ENCODE measurements at regions not wholly inside any gene's neighbourhood (a gene's known extent, or its start where the extent isn't known, plus 50 kb on each side); places are given as distances from the start of the nearest gene placed in this dataset.
"Not testable (repeated sequence)": the region's sequence is repeated elsewhere in the genome, so short reads cannot be mapped to it uniquely, and the experiment has no call there.

DNA sequence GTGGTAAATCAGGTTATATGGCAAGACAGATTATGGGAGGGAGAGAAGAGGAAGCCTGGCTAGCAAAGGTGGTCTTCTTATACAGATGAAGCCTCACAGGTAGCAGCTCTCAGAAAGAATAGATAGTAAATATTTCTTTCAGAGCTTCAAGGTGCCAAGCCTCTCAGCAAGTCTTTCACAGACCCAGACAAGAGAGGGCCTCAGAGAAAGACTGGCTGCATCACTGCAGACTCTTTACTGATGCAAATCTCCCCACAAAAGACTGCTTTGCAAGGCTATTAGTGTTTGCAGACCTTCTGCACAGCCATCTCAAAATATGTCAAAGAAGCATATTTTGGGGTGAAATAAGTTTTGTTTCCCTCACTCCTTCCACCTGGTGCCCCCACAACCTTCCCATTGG is 372.4 kb upstream of the RND3 start:
- no peak for DNase-seq

GRCh38 chr2:150859162-150859561 is 371.7 kb upstream of the RND3 start:
- no peak for DNase-seq

DNA sequence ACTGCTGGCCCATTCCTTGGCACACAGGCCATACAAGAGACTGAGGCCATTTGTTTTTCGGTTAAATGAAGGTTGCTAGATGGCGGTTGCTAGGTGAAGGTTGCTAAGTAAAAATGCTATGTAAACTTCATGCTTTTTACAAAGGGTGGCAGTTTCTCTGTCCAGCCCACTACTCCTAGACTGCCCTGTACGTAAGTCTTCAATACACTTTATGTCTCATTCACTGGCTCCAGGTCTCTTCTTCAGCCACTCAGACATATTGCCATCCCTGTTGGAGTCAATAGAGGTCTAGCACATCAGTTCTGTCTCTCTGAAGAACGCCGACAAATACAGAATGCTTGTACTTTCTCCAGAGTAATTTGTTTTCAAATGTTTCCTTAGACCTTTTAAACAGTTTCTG is 370.9 kb upstream of the RND3 start:
- DNase-seq: no peak

DNA sequence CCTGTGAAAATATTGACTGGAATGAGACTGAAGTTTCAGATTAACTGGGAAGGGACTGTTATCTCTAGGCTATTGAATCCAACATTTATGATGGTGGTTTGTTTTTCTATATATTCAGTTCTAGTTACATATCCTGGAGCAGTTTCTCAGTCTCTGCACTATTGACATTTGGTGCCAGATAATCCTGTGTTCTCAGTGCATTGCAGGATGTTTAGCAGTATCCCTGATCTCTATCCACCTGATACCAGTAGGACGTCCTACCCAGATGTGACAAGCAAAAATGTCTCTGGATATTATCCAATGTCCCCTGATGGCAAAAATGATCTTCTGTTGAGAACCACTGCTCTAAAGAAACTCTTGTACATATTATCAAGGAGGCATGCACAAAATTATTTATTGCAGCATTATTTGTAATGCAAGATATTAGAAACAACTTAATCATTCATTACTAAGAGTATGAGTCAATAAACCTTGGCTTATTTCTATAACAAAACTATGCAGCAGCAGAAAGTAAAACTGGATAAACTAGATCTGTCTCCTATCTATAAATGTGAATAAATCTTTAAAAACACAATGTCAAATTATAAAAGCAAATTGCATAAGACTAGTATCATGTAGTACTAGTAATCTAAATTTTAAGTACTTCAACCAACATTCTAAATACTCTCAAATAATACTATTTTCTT is 369.3 kb upstream of the RND3 start:
- no peak for DNase-seq

- no peak for DNase-seq
These were observed 365.8 kb upstream of the RND3 start for GRCh38 chr2:150853263-150853662.

- DNase-seq: no peak
These were observed 363.2 kb upstream of the RND3 start for GRCh38 chr2:150850641-150851040.

GRCh38 chr2:150847578-150847977 is 360.1 kb upstream of the RND3 start:
- no peak for DNase-seq

DNA sequence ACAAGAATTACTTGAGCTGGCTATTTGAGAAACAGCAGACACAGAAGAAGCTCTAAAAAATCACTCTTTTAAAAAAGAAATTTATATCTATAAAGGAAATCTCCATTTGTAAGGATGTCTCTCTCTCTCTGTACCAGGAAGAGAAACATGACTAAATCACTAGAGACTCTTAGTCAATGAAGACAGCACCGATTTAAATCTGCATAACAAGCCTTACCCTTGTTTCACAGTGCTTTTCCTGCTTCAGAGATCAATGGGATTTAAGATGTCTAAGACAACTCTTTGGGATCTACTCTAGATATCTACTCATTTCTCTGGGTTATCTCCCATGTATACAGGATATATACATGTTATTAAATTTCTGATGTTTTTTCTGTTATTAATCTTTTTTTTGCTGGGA is 359.2 kb upstream of the RND3 start:
- DNase-seq: no peak

DNA sequence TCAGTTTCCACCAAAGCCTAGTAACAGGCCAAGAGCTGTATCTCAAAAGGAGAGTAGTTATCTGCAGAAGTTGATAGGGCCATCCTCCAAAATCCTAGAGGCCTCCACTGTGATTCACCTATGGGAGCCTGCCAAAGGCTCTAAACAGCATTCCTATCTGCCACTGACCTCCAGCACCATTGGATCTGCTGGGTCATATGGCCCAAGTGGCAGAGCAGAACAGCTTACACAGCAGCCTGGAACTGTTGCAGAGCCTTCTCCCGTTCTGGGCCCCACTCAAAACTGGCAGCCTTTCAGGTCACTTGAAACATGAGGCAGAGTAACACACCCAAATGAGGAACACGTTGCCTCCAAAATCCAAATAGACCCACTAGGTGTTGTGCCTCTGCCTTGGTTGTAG is 345.2 kb upstream of the RND3 start:
- DNase-seq: no peak

DNA sequence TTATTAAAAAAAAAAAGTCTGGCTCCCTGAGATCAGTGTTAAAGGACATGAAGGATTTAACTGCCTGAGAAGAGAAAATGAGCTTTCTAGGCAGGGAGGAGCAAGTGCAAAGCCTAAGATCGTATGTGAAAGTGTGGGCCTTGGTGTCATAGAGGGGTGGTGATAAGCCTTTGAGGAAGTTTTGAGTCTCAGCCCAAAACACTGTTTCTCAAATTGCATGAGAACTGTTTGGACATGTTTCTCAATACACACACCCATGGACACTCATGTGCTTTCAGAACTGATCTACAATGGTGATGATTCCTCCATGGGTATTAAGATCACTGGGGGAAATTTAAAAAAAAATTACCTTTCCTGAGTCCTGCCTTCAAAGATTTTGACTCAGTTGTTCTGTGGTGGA is 336.7 kb upstream of the RND3 start:
- no peak for DNase-seq

DNA sequence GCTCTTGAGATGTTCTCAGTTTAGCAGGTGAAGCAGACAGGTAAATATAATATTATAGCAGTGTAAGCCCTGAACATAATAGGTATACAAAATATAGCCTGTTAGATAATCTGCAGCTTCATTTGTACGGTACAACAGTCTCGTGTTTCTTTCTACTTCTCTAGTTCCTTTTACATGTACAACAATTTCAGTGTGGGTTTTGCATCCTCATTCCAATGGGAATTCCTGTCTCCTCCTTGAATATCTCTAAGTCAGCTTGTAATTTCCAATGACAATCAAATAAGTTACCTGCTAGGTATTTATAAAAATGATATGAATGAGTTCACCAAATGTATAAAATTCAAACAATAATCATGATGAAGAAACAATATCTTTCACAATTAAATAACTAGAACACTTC is 330.0 kb upstream of the RND3 start:
- DNase-seq: no peak

GRCh38 chr2:150812664-150813367 is 325.3 kb upstream of the RND3 start:
- DNase-seq: no peak

DNA sequence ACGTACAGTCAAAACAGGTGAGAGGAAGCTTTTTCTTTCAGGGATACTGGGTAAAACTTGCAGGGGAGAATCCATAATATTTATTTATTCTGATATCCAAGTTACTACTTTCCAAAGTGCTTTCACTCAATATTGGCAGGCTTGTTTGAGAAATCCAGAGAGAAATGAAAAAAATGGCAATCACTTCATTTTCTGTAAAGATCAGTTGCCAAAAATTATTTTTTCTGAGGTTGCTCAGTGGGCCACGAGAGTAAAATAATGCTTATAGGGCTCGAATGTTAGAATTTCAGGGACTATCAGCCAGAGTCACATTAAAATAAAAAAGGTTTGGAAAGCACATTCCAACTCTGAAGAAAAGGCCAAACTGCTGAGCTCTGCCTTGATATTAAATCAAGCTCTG is 324.6 kb upstream of the RND3 start:
- DNase-seq: no peak

- DNase-seq: no peak
These were observed 323.9 kb upstream of the RND3 start for GRCh38 chr2:150811259-150811855.

DNA sequence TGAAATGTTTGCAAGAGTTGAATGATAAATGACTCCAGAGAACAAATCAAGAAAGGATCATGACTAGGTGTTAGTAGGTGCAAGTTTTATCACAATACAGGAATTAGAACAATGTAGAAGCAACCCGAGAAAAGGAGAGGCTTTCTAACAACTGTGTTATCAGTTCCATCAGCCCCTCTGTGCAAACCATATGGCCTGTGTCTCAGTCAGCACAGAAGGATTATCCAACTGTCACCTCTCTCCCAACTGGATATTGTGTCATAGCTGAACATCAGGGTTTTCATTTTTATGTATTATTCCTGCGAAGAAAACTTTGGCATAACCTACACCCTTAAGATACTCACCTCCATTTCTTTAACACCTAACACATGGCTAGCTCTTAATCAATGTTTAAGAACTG is 321.6 kb upstream of the RND3 start:
- no peak for DNase-seq

DNA sequence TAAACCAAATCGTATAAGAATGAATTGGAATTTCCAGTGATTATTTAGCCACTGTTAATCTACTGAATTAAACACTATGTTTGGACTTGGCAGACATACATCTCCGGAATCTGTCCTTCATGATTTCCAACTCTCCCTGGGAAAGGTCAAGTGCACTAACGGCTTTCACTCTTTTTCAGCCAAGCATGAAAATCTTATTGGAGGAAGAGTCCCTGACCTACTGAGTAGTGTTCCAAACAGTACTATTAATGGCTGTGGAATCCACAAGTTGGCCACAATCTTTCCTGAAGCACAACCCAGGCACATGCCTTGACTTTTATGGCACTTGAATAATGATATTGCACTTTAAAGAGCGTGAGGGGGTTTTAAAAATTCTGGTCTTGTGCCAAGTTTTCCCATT is 318.9 kb upstream of the RND3 start:
- no peak for DNase-seq

DNA sequence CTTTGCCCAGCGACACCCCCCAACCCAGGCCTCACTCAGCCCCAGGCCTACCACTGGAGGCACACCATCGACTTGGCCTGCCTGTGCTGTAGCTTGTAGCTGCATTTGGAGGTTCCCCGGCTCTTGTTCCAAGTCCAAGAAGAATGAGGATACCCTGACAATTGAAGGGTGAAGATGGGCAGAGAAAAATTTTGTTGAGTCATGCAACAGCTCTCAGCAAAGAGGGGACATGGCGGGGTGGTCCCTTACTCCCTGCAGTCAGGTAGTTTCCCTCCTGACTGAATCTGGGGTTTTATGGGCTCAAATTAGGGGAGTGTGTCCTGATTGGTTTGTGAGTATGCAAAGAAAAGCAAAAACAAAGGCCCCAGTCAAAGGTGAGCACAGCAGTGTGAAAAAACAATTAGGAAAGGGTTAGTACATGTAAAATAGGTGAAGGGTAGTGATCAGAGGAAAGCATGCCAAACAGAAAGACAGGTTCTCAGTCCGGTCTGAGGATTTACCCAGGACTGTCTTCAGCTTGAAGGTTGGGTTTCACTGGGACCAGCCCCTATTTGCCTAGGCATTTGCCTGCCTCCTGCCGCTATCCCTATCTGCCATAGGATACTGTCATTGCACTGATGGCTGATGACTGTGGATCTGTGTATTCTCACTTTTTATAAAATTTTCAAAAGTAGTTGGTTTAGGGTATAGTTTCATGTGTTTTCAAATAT is 316.4 kb upstream of the RND3 start:
- no peak for DNase-seq

- DNase-seq: no peak
These were observed 315.2 kb upstream of the RND3 start for GRCh38 chr2:150802635-150803034.

DNA sequence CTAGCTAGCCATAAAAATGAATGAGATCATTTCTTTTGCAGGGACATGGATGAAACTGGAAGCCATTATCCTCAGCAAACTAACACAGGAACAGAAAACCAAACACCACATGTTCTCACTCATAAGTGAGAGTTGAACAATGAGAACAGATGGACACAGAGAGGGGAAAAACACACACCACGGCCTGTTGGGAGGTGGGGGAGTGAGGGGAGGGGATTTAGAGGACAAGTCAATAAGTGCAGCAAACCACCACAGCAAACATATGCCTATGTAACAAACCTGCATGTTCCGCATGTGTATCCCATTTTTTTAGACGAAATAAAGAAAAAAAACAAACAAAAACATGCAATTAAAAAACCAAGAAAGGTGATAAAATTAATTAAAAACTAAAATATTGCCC is 308.8 kb upstream of the RND3 start:
- not testable (repeated sequence) for DNase-seq

GRCh38 chr2:150792780-150793300 is 305.4 kb upstream of the RND3 start:
- no peak for DNase-seq

DNA sequence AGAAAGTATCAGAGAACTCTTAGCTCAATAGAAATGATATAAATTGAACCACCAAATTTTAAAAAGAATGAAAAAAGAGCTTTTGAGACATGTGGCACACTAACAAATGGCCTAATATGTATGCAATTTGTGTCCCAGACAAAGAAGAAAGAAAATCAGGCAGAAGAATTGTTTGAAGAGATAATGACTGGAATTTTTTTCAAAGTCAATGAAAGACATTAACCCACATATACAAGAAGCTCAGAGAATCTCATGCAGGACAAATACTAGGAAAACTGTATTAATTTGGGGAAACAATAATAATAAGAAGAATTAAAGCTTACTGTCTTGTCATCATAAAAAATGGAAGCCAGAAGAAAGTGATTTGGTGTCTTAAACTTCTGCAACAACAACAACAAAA is 304.1 kb upstream of the RND3 start:
- DNase-seq: no peak

GRCh38 chr2:150789376-150789905 is 302.0 kb upstream of the RND3 start:
- DNase-seq: no peak

Measured in amygdala (tissue), 56 donors.